GM20000 (cell line): ENCODE measurements at regions not wholly inside any gene's neighbourhood (a gene's known extent, or its start where the extent isn't known, plus 50 kb on each side); places are given as distances from the start of the nearest gene placed in this dataset.

ENCODE experiments used
- DNase-seq: peaks from one replicate; pipeline ENCODE4 v3.0.0; 2012; ENCODE audit warnings: low spot score
- CTCF ChIP-seq: IDR thresholded peaks from 2 replicates; pipeline ENCODE4 v1.5.1; 2012; ENCODE audit warnings: mild to moderate bottlenecking, control low read depth; ENCODE audit errors: extremely low read depth, missing control alignments

GRCh38 chr6:139635401-139636130 lies 261.1 kb upstream of the CITED2 start:
- no peak for TF ChIP-seq CTCF
- DNase-seq: no peak

GRCh38 chr6:139632840-139633239 lies 258.4 kb upstream of the CITED2 start:
- TF ChIP-seq CTCF: no peak

GRCh38 chr6:139628270-139628669 lies 253.8 kb upstream of the CITED2 start:
- no peak for TF ChIP-seq CTCF
- DNase-seq: no peak

More at GRCh38 chr6:139632840-139633239, 258.4 kb upstream of the CITED2 start:
- no peak for DNase-seq

GRCh38 chr6:139627091-139627490 lies 252.6 kb upstream of the CITED2 start:
- no peak for DNase-seq
- TF ChIP-seq CTCF: no peak

- TF ChIP-seq CTCF: no peak
- no peak for DNase-seq
Measured at GRCh38 chr6:139625998-139626975, 251.8 kb upstream of the CITED2 start.

- no peak for DNase-seq
- no peak for TF ChIP-seq CTCF
Measured at GRCh38 chr6:139625081-139625939, 250.9 kb upstream of the CITED2 start.
